DND-41 (cell line): ENCODE measurements at regions not wholly inside any gene's neighbourhood (a gene's known extent, or its start where the extent isn't known, plus 50 kb on each side); places are given as distances from the start of the nearest gene placed in this dataset.

Source experiments
- ATAC-seq: fragments of 200-7000 bp; cut with Tn5 transposase; 3 replicates; pipeline ENCODE4 v1.9.1; 2021; ENCODE audit warnings: low read depth; ENCODE audit not compliant: insufficient read depth
- DNase-seq: peaks from one replicate; pipeline ENCODE4 v3.0.0-alpha.2; 2020
- H2AFZ ChIP-seq: 2 replicates; pipeline ENCODE4 v1.6.0; 2012; ENCODE audit warnings: low read depth, low read length
- H3K27ac ChIP-seq: 2 replicates; pipeline ENCODE4 v1.5.1; 2012; ENCODE audit warnings: low read length, inconsistent platforms
- H3K27me3 ChIP-seq: fragments of 200-600 bp; sonication (generic); 2 replicates; pipeline ENCODE4 v1.6.0; 2012; ENCODE audit warnings: low read length, mild to moderate bottlenecking, inconsistent platforms; ENCODE audit not compliant: insufficient read depth, poor library complexity
- H3K36me3 ChIP-seq: 2 replicates; pipeline ENCODE4 v1.5.1; 2012; ENCODE audit warnings: low read length, inconsistent platforms; ENCODE audit not compliant: insufficient read depth
- H3K4me1 ChIP-seq: 2 replicates; pipeline ENCODE4 v1.5.1; 2012; ENCODE audit warnings: mild to moderate bottlenecking, low read length; ENCODE audit not compliant: insufficient read depth
- H3K4me2 ChIP-seq: 2 replicates; pipeline ENCODE4 v1.6.0; 2012; ENCODE audit warnings: mild to moderate bottlenecking, moderate library complexity, low read length, inconsistent platforms; ENCODE audit not compliant: insufficient read depth
- H3K4me3 ChIP-seq, 2 experiments: fragments of 200-600 bp in 1 of 2; shearing (Covaris generic) in 1 of 2; 2 replicates each; pipeline ENCODE4 v1.5.1; 2012 to 2016; ENCODE audit warnings: inconsistent platforms in 2 of 2, low read length in 2 of 2, mild to moderate bottlenecking in 2 of 2, low read depth in 1 of 2, moderate library complexity in 1 of 2
- H3K79me2 ChIP-seq: 2 replicates; pipeline ENCODE4 v1.6.0; 2012; ENCODE audit warnings: low read length, inconsistent platforms; ENCODE audit not compliant: insufficient read depth
- H3K9ac ChIP-seq: 2 replicates; pipeline ENCODE4 v1.6.0; 2012; ENCODE audit warnings: low read depth, mild to moderate bottlenecking, inconsistent platforms, low read length, moderate library complexity
- H3K9me3 ChIP-seq: 2 replicates; pipeline ENCODE4 v1.5.1; 2012; ENCODE audit warnings: low read length, moderate library complexity, mild to moderate bottlenecking, inconsistent platforms; ENCODE audit not compliant: insufficient read depth, severe bottlenecking
- H4K20me1 ChIP-seq: 2 replicates; pipeline ENCODE4 v1.6.0; 2012; ENCODE audit warnings: low read length; ENCODE audit not compliant: insufficient read depth
- CTCF ChIP-seq: IDR thresholded peaks from 2 replicates; pipeline ENCODE4 v1.5.1; 2012; ENCODE audit warnings: borderline replicate concordance, low read length, moderate library complexity, mild to moderate bottlenecking; ENCODE audit not compliant: poor library complexity, severe bottlenecking; ENCODE audit errors: extremely low read depth
- EZH2 ChIP-seq: IDR thresholded peaks from 3 replicates; pipeline ENCODE4 v1.6.1; 2012; ENCODE audit warnings: borderline replicate concordance, low read depth, mild to moderate bottlenecking, moderate library complexity, low read length, inconsistent platforms; ENCODE audit not compliant: severe bottlenecking

- Histone ChIP-seq H3K27ac (no peak overlapping the region), H3K36me3 (no peaks in the 10 kb centered on the region), H3K27me3 (no peaks in the 10 kb centered on the region), H2AFZ (no peak overlapping the region), H3K79me2 (no peaks in the 10 kb centered on the region), H3K4me3 (no peak overlapping the region), H3K4me2 (no peak overlapping the region), H3K9me3 (no peaks in the 10 kb centered on the region), H3K4me1 (no peaks in the 10 kb centered on the region), H3K9ac (no peak overlapping the region), H4K20me1 (no peaks in the 10 kb centered on the region)
- ATAC-seq (no peak), DNase-seq (no peak)
- TF ChIP-seq CTCF, result no peak
- TF ChIP-seq EZH2, result no peak
Observed at GRCh38 chr13:107091428-107091827, 523.5 kb upstream of the ARGLU1 start.

GRCh38 chr13:107088061-107088460 is 520.1 kb upstream of the ARGLU1 start:
- Histone ChIP-seq H3K9me3 (no peaks in the 10 kb centered on the region), H3K27ac (no peak overlapping the region), H3K4me2 (no peak overlapping the region), H3K4me1 (no peaks in the 10 kb centered on the region), H4K20me1 (no peaks in the 10 kb centered on the region), H3K27me3 (no peaks in the 10 kb centered on the region), H3K36me3 (no peaks in the 10 kb centered on the region), H3K79me2 (no peaks in the 10 kb centered on the region), H2AFZ (no peak overlapping the region), H3K4me3 (no peak overlapping the region), H3K9ac (no peak overlapping the region)
- DNase-seq, result no peak
- no peak for TF ChIP-seq CTCF
- TF ChIP-seq EZH2, result no peak
- ATAC-seq, result no peak

GRCh38 chr13:107079423-107080049 is 511.6 kb upstream of the ARGLU1 start:
- ATAC-seq, result no peak
- no peaks in the 10 kb centered on the region for H3K9me3 ChIP-seq
- H3K27ac ChIP-seq, result no peak overlapping the region
- no peaks in the 10 kb centered on the region for H4K20me1 ChIP-seq
- TF ChIP-seq EZH2 (no peak), CTCF (no peak)
- no peak overlapping the region for H3K4me2 ChIP-seq
- no peaks in the 10 kb centered on the region for H3K27me3 ChIP-seq
- no peak for DNase-seq
- H2AFZ ChIP-seq, result no peak overlapping the region
- no peaks in the 10 kb centered on the region for H3K36me3 ChIP-seq
- H3K79me2 ChIP-seq, result no peaks in the 10 kb centered on the region
- no peak overlapping the region for H3K9ac ChIP-seq
- no peak overlapping the region for H3K4me3 ChIP-seq
- no peaks in the 10 kb centered on the region for H3K4me1 ChIP-seq

- DNase-seq (no peak), ATAC-seq (no peak)
- Histone ChIP-seq H3K4me3 (no peak overlapping the region), H3K4me2 (no peak overlapping the region), H4K20me1 (no peaks in the 10 kb centered on the region), H3K4me1 (no peaks in the 10 kb centered on the region), H3K79me2 (no peaks in the 10 kb centered on the region), H3K36me3 (no peaks in the 10 kb centered on the region), H2AFZ (no peak overlapping the region), H3K27ac (no peak overlapping the region), H3K9me3 (no peaks in the 10 kb centered on the region), H3K27me3 (no peaks in the 10 kb centered on the region), H3K9ac (no peak overlapping the region)
- TF ChIP-seq EZH2, result no peak
Observed at GRCh38 chr13:107078229-107078765, 510.4 kb upstream of the ARGLU1 start.
